ENCODE measurements at regions not wholly inside any gene's neighbourhood (a gene's known extent, or its start where the extent isn't known, plus 50 kb on each side); places are given as distances from the start of the nearest gene placed in this dataset.

DNA sequence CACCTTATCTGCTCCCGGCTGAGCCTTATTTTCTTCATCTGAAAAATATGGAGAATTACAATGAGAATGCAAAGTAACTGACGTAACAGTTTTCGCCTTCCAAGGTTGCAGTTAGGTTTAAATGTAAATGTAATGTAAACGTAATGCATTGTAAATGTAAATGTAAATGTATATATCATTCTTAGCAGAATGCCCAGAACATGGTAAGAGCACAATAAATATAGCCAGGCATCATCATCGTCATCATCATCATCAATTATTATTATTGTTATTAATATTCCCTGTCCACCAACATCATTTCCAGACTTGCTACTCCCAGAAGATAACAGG is 770.0 kb downstream of the MED13L start:
- DNase-seq (ENCODE audit: extremely low spot score): no peak
- ChIA-PET POLR2A (no interaction called here), CTCF (no interaction called here)
- TF ChIP-seq FOXK2 (IDR thresholded peaks at IDR 0.05) (no peak), CTBP1 (IDR thresholded peaks at IDR 0.05; ENCODE audit: borderline replicate concordance) (no peak), ARNT (IDR thresholded peaks at IDR 0.05) (no peak), L3MBTL2 (conservative IDR thresholded peaks at IDR 0.05) (no peak), LEF1 (IDR thresholded peaks at IDR 0.05; ENCODE audit: borderline replicate concordance) (no peak), ZNF384 (IDR thresholded peaks at IDR 0.05) (no peak), BHLHE40 (IDR thresholded peaks at IDR 0.05; ENCODE audit: borderline replicate concordance) (no peak), ELF4 (IDR thresholded peaks at IDR 0.05) (no peak), SUZ12 (IDR thresholded peaks at IDR 0.05) (no peak), SP1 (IDR thresholded peaks at IDR 0.05) (no peak), HDGF (IDR thresholded peaks at IDR 0.05; ENCODE audit: borderline replicate concordance) (no peak), NFRKB (IDR thresholded peaks at IDR 0.05) (no peak), FOXA1 (IDR thresholded peaks at IDR 0.05) (no peak), TARDBP (IDR thresholded peaks at IDR 0.05) (no peak), FOXM1 (IDR thresholded peaks at IDR 0.05; ENCODE audit: borderline replicate concordance) (no peak)
- TF ChIP-seq, protein P1, sequence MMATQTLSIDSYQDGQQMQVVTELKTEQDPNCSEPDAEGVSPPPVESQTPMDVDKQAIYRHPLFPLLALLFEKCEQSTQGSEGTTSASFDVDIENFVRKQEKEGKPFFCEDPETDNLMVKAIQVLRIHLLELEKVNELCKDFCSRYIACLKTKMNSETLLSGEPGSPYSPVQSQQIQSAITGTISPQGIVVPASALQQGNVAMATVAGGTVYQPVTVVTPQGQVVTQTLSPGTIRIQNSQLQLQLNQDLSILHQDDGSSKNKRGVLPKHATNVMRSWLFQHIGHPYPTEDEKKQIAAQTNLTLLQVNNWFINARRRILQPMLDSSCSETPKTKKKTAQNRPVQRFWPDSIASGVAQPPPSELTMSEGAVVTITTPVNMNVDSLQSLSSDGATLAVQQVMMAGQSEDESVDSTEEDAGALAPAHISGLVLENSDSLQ (IDR thresholded peaks at IDR 0.05): no peak

DNA sequence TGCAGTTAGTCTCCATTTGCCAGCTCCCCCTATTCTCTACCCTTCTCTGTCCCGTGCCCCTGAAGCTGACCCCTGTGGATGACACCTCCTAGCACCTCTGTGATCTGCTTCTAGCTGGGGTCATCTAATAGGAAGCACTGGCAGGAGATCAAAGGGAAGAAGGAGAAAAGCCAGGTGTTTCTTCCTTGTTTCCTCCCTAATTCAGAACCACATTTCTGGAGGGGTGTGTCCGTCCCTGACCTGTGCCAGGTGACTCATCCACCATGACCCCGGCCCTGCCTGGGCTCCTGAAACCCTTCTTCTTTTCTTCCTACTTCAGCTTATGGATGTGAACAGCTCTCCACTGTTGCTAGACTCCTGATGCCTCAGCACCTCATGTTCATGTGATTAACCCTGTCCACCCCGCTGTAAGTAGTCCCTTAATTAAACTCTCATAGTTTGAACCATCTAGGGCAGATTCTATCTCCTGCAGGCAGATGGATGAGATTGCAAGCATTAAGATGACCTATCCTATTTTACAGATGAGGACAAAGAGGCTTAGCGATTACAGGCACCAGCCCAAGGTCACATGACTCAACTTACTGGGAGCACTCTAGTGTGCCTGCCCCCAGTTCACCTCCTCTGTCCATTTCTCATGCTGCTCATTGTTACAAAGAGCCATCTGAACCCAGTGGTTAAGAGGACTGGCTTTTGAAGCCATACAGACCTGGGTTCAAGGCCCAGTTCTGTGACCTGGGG is 770.5 kb downstream of the MED13L start:
- TF ChIP-seq SP1 (IDR thresholded peaks at IDR 0.05) (no peak), ZNF384 (IDR thresholded peaks at IDR 0.05) (no peak), BHLHE40 (IDR thresholded peaks at IDR 0.05; ENCODE audit: borderline replicate concordance) (no peak), SUZ12 (IDR thresholded peaks at IDR 0.05) (no peak)
- DNase-seq (ENCODE audit: extremely low spot score): no peak
- POLR2A ChIA-PET: no interaction called here
- CTCF ChIA-PET: no interaction called here

DNA sequence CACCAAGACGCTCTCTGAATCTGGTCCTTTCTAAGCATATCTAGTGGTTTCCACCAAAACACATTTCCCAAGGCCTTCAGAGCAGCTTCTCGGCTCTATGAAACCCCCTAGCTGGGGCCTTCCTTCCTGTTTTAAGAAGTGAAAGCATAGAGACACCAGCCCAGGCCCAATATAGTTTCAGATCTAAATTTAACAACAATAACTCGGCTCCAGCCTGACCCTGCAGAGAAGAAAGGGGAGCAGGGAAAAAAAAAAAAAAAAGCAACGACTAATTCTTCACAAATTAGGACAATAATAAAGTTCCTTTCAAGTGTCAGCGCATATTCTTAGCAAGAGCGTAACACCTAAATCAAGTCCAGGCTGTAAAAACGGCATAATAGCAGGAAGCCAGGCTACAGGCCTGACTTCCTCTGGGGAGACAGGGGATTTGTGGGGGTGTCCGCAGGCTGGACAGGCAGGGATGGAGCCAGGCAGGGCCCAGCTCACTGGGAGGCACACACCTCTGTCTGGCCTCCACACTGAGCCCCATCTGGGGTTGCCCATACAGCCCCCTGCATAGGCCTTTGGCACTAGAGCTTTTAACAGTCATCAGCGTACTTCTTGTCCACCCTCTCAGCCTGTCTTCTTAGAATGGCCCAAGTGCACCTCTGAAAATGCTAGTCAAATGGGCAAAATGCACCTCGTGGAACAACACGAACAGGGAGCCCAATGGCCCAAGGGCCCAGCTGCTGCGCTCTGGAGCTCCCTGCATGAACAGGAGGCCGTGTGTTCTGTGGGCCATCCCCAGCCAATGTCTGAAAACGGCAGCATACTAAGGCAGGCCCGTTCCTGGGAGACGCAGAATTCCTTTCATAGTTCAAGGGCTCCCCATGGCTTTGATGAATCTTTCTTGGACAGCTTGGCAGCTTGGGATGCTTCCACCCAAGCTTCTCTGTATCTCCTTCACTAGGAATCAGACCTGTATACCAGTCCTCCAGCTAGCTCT is 772.9 kb downstream of the MED13L start:
- CTCF ChIA-PET: no interaction called here
- TF ChIP-seq TARDBP (IDR thresholded peaks at IDR 0.05): no peak
- TF ChIP-seq SUZ12 (IDR thresholded peaks at IDR 0.05): no peak
- no peak for TF ChIP-seq ZNF384 (IDR thresholded peaks at IDR 0.05)
- TF ChIP-seq FOXM1 (IDR thresholded peaks at IDR 0.05; ENCODE audit: borderline replicate concordance): no peak
- no peak for DNase-seq (ENCODE audit: extremely low spot score)
- POLR2A ChIA-PET: no interaction called here

DNA sequence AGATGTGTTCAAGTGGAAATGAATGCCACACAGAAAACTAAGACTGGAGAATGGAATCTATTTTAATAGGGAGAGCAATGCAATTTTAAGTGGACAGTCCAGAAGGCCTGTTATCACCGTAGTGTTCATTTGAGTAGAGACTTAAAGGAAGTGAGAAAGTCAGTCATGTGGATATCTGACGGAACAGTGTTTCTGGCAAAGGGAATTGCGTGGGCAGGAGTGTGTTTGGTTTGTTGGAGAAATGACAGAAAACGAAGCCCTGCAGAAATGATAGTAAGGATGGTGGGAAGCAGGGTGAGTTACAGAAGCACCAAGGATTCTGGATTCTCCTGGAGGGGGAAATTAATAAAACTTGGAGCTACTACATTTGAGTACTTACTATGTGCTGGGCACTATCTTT is 776.6 kb downstream of the MED13L start:
- TF ChIP-seq SP1 (IDR thresholded peaks at IDR 0.05): no peak
- TF ChIP-seq ARNT (IDR thresholded peaks at IDR 0.05): no peak
- no peak for TF ChIP-seq CTBP1 (IDR thresholded peaks at IDR 0.05; ENCODE audit: borderline replicate concordance)
- no peak for TF ChIP-seq LEF1 (IDR thresholded peaks at IDR 0.05; ENCODE audit: borderline replicate concordance)
- no peak for TF ChIP-seq L3MBTL2 (conservative IDR thresholded peaks at IDR 0.05)
- TF ChIP-seq, protein P1 (IDR thresholded peaks at IDR 0.05): no peak
- TF ChIP-seq NFRKB (IDR thresholded peaks at IDR 0.05): no peak
- TF ChIP-seq FOXM1 (IDR thresholded peaks at IDR 0.05; ENCODE audit: borderline replicate concordance): no peak
- no peak for TF ChIP-seq FOXA1 (IDR thresholded peaks at IDR 0.05)
- no peak for TF ChIP-seq HDGF (IDR thresholded peaks at IDR 0.05; ENCODE audit: borderline replicate concordance)
- no peak for TF ChIP-seq SUZ12 (IDR thresholded peaks at IDR 0.05)
- TF ChIP-seq BHLHE40 (IDR thresholded peaks at IDR 0.05; ENCODE audit: borderline replicate concordance): no peak
- no peak for TF ChIP-seq TARDBP (IDR thresholded peaks at IDR 0.05)
- no peak for TF ChIP-seq ZNF384 (IDR thresholded peaks at IDR 0.05)
- TF ChIP-seq ELF4 (IDR thresholded peaks at IDR 0.05): no peak
- no peak for TF ChIP-seq FOXK2 (IDR thresholded peaks at IDR 0.05)
- CTCF ChIA-PET: no interaction called here
- no peak for DNase-seq (ENCODE audit: extremely low spot score)
- POLR2A ChIA-PET: no interaction called here

DNA sequence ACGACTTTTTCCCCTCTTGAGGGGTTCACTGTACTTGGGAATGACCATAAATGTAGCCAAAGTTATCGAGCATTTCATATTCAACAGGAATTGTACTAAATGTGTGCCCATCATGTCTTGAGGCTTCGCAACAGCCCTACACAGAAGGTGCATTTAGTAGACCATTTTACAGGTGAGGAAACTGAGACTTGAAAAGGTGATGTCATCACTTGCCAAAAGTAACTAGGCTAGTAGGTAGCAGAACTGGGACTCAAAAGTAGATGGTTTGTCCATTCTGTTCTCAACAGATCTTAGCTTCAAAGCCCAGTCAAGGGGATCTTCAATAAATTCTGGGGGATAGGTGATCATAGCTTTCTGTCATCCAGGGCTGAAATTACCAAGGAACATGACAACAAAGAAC is 782.2 kb downstream of the MED13L start:
- ChIA-PET POLR2A (no interaction called here), CTCF (interaction anchor here (1.0 kb wide), 1 partner anchor 38 kb away, joined by 3 read pairs; no protein-coding TSS in a partner anchor)
- no peak for TF ChIP-seq FOXK2 (IDR thresholded peaks at IDR 0.05)
- no peak for TF ChIP-seq BHLHE40 (IDR thresholded peaks at IDR 0.05; ENCODE audit: borderline replicate concordance)
- TF ChIP-seq TARDBP (IDR thresholded peaks at IDR 0.05): no peak
- TF ChIP-seq HDGF (IDR thresholded peaks at IDR 0.05; ENCODE audit: borderline replicate concordance): no peak
- TF ChIP-seq ZNF384 (IDR thresholded peaks at IDR 0.05): no peak
- DNase-seq (ENCODE audit: extremely low spot score): no peak

DNA sequence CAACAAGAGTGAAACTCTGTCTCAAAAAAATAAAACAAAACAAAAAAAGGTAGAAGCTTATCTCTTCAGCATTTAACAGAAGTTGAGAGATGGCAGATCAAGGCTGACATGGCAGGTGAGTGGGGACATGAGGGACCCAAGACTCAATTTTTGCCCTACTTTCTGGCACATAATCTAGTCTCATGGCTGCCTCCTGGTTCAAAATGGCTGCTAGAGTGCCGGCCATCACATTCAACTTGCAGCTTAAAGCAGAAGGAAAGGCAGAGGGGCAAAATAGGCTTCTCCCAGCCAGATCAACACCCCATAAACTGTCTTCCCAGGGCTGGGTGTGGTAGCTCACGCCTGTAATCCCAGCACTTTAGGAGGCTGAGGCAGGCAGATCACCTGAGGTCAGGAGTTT is 784.9 kb downstream of the MED13L start:
- TF ChIP-seq, protein P1 (IDR thresholded peaks at IDR 0.05): no peak
- TF ChIP-seq TARDBP (IDR thresholded peaks at IDR 0.05): no peak
- no peak for TF ChIP-seq BHLHE40 (IDR thresholded peaks at IDR 0.05; ENCODE audit: borderline replicate concordance)
- TF ChIP-seq CTBP1 (IDR thresholded peaks at IDR 0.05; ENCODE audit: borderline replicate concordance): no peak
- no peak for TF ChIP-seq ARNT (IDR thresholded peaks at IDR 0.05)
- no peak for TF ChIP-seq SP1 (IDR thresholded peaks at IDR 0.05)
- TF ChIP-seq ELF4 (IDR thresholded peaks at IDR 0.05): no peak
- TF ChIP-seq NFRKB (IDR thresholded peaks at IDR 0.05): no peak
- no peak for TF ChIP-seq FOXA1 (IDR thresholded peaks at IDR 0.05)
- no peak for TF ChIP-seq LEF1 (IDR thresholded peaks at IDR 0.05; ENCODE audit: borderline replicate concordance)
- no peak for TF ChIP-seq SUZ12 (IDR thresholded peaks at IDR 0.05)
- no peak for TF ChIP-seq L3MBTL2 (conservative IDR thresholded peaks at IDR 0.05)
- ChIA-PET CTCF (no interaction called here), POLR2A (no interaction called here)
- no peak for DNase-seq (ENCODE audit: extremely low spot score)
